Smooth muscle cell (in vitro differentiated cells): ENCODE measurements at regions not wholly inside any gene's neighbourhood (a gene's known extent, or its start where the extent isn't known, plus 50 kb on each side); places are given as distances from the start of the nearest gene placed in this dataset.

Experiments used
- DNase-seq: peaks from one replicate; lab custom pipeline; 2025; ENCODE audit not compliant: unreplicated experiment; lab: John Stamatoyannopoulos, UW
- H2AFZ ChIP-seq: fragments of 200-600 bp; sonication (generic); 2 replicates; pipeline ENCODE4 v1.6.0; 2016; ENCODE audit warnings: antibody characterized with exemption, low read depth, mild to moderate bottlenecking
- H3F3A ChIP-seq: fragments of 200-600 bp; sonication (generic); 2 replicates; pipeline ENCODE4 v1.6.0; 2017; ENCODE audit warnings: antibody characterized with exemption, low read depth
- H3K27ac ChIP-seq: fragments of 200-600 bp; sonication (generic); 2 replicates; pipeline ENCODE4 v1.5.1; 2016; ENCODE audit warnings: low read depth, mild to moderate bottlenecking
- H3K27me3 ChIP-seq: fragments of 200-600 bp; sonication (generic); 2 replicates; pipeline ENCODE4 v1.6.1; 2016; ENCODE audit warnings: low read depth, mild to moderate bottlenecking
- H3K36me3 ChIP-seq: fragments of 200-600 bp; sonication (generic); 2 replicates; pipeline ENCODE4 v1.5.1; 2016; ENCODE audit warnings: low read depth
- H3K4me1 ChIP-seq: fragments of 200-600 bp; sonication (generic); 2 replicates; pipeline ENCODE4 v1.5.1; 2016; ENCODE audit warnings: low read depth
- H3K4me2 ChIP-seq: fragments of 200-600 bp; sonication (generic); 2 replicates; pipeline ENCODE4 v1.6.0; 2016; ENCODE audit warnings: mild to moderate bottlenecking
- H3K4me3 ChIP-seq: fragments of 200-600 bp; sonication (generic); 2 replicates; pipeline ENCODE4 v1.5.1; 2016; ENCODE audit warnings: mild to moderate bottlenecking
- H3K79me2 ChIP-seq: fragments of 200-600 bp; sonication (generic); 2 replicates; pipeline ENCODE4 v1.6.0; 2016; ENCODE audit warnings: low read depth, mild to moderate bottlenecking
- H3K9ac ChIP-seq: fragments of 200-600 bp; sonication (generic); 2 replicates; pipeline ENCODE4 v1.6.0; 2016; ENCODE audit warnings: low read depth
- H3K9me3 ChIP-seq: fragments of 200-600 bp; sonication (generic); replicated peaks from 2 replicates; pipeline ENCODE4 v1.5.1; 2016; ENCODE audit warnings: low read depth
- H4K20me1 ChIP-seq: fragments of 200-600 bp; sonication (generic); 2 replicates; pipeline ENCODE4 v1.6.0; 2016; ENCODE audit warnings: low read depth
- CTCF ChIP-seq: fragments of 200-600 bp; sonication (generic); IDR thresholded peaks from 2 replicates; pipeline ENCODE4 v1.5.1; 2017; ENCODE audit warnings: borderline replicate concordance, mild to moderate bottlenecking, antibody characterized with exemption; ENCODE audit not compliant: insufficient read depth, poor library complexity, severe bottlenecking
- WGBS: methylation state at CpG from one replicate; pipeline ENCODE4 v1.1.7; 2016; ENCODE audit warnings: low lambda C conversion rate; 5-methylcytosine and 5-hydroxymethylcytosine counted together

GRCh38 chr1:230575886-230576500 is 66.3 kb upstream of the COG2 start:
- Histone ChIP-seq H3F3A (no peaks in the 10 kb centered on the region), H3K4me2 (no peak overlapping the region), H2AFZ (no peak overlapping the region), H3K9ac (no peak overlapping the region), H3K9me3 (no peaks in the 10 kb centered on the region), H3K4me3 (no peak overlapping the region), H3K27ac (no peak overlapping the region), H3K79me2 (no peaks in the 10 kb centered on the region), H4K20me1 (no peaks in the 10 kb centered on the region), H3K4me1 (no peaks in the 10 kb centered on the region), H3K27me3 (peaks cover 18% of the 10 kb centered on the region), H3K36me3 (no peaks in the 10 kb centered on the region)
- DNase-seq, result no peak
- no peak for TF ChIP-seq CTCF
- WGBS, result 82% methylated on average over 3 of the region's 3 CpGs

- H3K4me3 ChIP-seq, result no peak overlapping the region
- no peaks in the 10 kb centered on the region for H3K4me1 ChIP-seq
- H3K9me3 ChIP-seq, result no peaks in the 10 kb centered on the region
- no peaks in the 10 kb centered on the region for H4K20me1 ChIP-seq
- no peak overlapping the region for H2AFZ ChIP-seq
- H3F3A ChIP-seq, result no peaks in the 10 kb centered on the region
- peaks cover 23% of the 10 kb centered on the region for H3K27me3 ChIP-seq
- no peak overlapping the region for H3K4me2 ChIP-seq
- H3K27ac ChIP-seq, result no peak overlapping the region
- H3K79me2 ChIP-seq, result no peaks in the 10 kb centered on the region
- H3K36me3 ChIP-seq, result no peaks in the 10 kb centered on the region
- no peak overlapping the region for H3K9ac ChIP-seq
- WGBS, result 86% methylated on average over 3 of the region's 3 CpGs
- no peak for TF ChIP-seq CTCF
- no peak for DNase-seq
Observed at GRCh38 chr1:230574502-230574901, 67.8 kb upstream of the COG2 start.

DNA sequence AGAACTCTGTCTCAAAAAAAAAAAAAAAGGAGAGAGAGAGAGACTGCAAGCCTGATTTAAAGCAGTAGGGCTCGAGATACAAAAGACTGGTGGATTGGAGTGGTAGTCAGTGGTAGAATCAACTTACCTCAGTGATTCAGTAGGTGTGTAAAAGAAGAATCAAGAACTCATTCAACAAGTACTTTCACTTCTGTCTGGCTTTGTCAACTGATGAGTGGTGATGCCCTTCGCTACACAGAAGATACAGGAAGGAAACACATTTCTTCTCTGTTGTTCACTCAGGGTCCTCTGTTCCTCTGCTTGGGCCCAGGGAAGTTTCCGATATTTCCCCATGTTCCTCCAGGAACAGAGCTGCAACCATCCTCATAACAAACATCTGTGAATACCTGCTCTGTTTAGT is 68.6 kb upstream of the COG2 start:
- Histone ChIP-seq H3K9me3 (no peaks in the 10 kb centered on the region), H3K4me3 (no peak overlapping the region), H4K20me1 (no peaks in the 10 kb centered on the region), H3K27ac (no peak overlapping the region), H3K79me2 (no peaks in the 10 kb centered on the region), H3K36me3 (no peaks in the 10 kb centered on the region), H3K9ac (no peak overlapping the region), H3F3A (no peaks in the 10 kb centered on the region), H2AFZ (no peak overlapping the region), H3K27me3 (peaks cover 23% of the 10 kb centered on the region), H3K4me2 (no peak overlapping the region), H3K4me1 (no peaks in the 10 kb centered on the region)
- DNase-seq, result no peak
- no peak for TF ChIP-seq CTCF
- 85% methylated on average over 3 of the region's 3 CpGs for WGBS
